ENCODE measurements at regions not wholly inside any gene's neighbourhood (a gene's known extent, or its start where the extent isn't known, plus 50 kb on each side); places are given as distances from the start of the nearest gene placed in this dataset.

DNA sequence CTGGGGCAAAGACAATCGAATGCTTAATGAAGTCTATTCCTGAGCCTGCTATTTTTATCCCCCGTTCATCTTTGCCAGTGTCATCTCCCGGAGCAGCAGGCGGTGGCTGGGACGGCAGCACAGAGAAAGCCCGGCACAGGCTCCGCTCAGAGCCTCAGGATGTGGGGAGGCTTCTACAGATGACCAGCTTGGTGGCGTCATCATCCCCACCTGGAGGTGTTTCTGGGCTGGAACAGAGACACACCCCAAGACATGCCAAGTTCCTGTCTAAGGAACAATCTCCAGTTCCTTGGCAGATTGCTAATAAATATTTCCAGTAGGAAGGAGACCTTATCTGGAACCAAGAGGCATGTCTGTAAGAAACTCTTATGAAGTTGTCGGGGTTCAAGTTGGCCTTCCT lies 552.4 kb upstream of the MGMT start:
- TF ChIP-seq TAF1 (IDR thresholded peaks at IDR 0.05; ENCODE audit: borderline replicate concordance, low read depth, low read length) (no peak), POLR2AphosphoS5 (IDR thresholded peaks at IDR 0.05; ENCODE audit: low read depth, low read length) (no peak), NRF1 (IDR thresholded peaks at IDR 0.05; ENCODE audit: low read depth, low read length) (no peak), EZH2phosphoT487 (IDR thresholded peaks at IDR 0.05; ENCODE audit: borderline replicate concordance, low read depth) (no peak), FOXM1 (IDR thresholded peaks at IDR 0.05; ENCODE audit: low read depth) (no peak), RAD21 (IDR thresholded peaks at IDR 0.05; ENCODE audit: low read length) (no peak), RXRA (IDR thresholded peaks at IDR 0.05; ENCODE audit: borderline replicate concordance, low read depth) (no peak), PBX3 (IDR thresholded peaks at IDR 0.05) (no peak), USF2 (IDR thresholded peaks at IDR 0.05; ENCODE audit: borderline replicate concordance, low read depth, low read length) (no peak), ZBTB33 (IDR thresholded peaks at IDR 0.05; ENCODE audit: borderline replicate concordance, low read depth) (no peak), CHD2 (IDR thresholded peaks at IDR 0.05; ENCODE audit: low read length, partially characterized antibody) (no peak), MAX (IDR thresholded peaks at IDR 0.05; ENCODE audit: low read depth) (no peak), REST (IDR thresholded peaks at IDR 0.05; ENCODE audit: low read depth, low read length) (no peak)
- TF ChIP-seq, protein P1, sequence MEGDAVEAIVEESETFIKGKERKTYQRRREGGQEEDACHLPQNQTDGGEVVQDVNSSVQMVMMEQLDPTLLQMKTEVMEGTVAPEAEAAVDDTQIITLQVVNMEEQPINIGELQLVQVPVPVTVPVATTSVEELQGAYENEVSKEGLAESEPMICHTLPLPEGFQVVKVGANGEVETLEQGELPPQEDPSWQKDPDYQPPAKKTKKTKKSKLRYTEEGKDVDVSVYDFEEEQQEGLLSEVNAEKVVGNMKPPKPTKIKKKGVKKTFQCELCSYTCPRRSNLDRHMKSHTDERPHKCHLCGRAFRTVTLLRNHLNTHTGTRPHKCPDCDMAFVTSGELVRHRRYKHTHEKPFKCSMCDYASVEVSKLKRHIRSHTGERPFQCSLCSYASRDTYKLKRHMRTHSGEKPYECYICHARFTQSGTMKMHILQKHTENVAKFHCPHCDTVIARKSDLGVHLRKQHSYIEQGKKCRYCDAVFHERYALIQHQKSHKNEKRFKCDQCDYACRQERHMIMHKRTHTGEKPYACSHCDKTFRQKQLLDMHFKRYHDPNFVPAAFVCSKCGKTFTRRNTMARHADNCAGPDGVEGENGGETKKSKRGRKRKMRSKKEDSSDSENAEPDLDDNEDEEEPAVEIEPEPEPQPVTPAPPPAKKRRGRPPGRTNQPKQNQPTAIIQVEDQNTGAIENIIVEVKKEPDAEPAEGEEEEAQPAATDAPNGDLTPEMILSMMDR (IDR thresholded peaks at IDR 0.05) = no peak
